CMK (cell line): ENCODE measurements at regions not wholly inside any gene's neighbourhood (a gene's known extent, or its start where the extent isn't known, plus 50 kb on each side); places are given as distances from the start of the nearest gene placed in this dataset.
"Not testable (repeated sequence)": the region's sequence is repeated elsewhere in the genome, so short reads cannot be mapped to it uniquely, and the experiment has no call there.

Experiments used
- DNase-seq: peaks from one replicate; pipeline ENCODE4 v3.0.0-alpha.2; 2010; ENCODE audit warnings: low read depth

GRCh38 chr2:83253848-83254247, 1205.2 kb downstream of the SUCLG1 start:
- DNase-seq = no peak

GRCh38 chr2:83251321-83251872, 1207.7 kb downstream of the SUCLG1 start:
- no peak for DNase-seq

GRCh38 chr2:83245806-83246537, 1213.1 kb downstream of the SUCLG1 start:
- DNase-seq = not testable (repeated sequence)

DNA sequence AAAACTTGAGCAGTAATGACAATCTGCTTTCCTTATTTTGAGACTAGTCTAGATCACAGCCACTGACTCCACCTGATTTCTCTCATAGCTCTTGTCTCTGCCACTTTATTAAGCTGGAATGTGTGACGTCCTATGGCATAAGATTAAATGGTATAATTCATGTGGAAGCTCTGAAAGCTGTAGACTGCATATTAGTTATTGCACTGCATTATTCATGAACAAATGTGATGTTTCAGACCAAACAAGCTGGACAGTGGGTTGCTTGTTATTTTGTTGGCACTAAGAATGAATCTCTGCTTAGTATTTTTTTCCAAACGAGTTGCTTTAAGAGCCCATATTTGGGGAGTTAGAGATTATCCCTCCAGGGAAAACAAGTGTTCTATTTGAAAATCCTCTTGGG, 1218.5 kb downstream of the SUCLG1 start:
- DNase-seq = no peak

DNA sequence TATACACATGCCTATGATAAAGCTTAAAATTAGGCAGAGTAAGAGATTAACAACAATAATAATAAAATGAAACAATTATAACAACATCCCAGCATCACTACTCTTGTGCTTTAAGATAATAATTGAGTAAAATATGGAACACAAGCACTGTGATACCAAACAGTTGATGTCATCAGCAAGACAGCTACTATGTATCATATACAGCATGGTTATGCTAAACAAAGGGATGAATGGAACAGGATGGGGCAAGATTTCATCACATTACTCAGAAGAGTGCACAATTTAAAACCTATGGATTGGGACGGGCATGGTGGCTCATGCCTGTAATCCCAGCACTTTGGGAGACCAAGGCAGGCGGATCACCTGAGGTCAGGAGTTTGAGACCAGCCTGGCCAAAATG, 1221.0 kb downstream of the SUCLG1 start:
- no peak for DNase-seq

DNA sequence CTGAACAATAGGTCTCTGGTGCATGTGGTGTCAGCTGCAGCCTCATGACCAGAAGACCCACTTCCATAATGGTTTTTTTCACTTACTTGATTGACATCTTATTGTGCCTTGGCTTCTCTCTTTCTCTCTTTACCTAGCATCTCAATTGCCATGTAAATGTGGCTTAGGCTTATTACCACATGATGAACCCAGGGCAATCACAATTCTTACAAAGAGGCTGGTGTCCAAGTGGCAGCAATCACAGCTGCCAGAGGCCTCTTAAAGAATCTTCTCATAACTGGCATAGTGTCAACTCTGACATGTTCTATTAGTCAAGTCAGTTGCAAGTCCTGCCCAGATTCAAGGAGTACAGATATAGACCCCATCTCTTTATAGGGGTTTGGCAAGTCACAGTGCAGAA, 1224.8 kb downstream of the SUCLG1 start:
- no peak for DNase-seq

DNA sequence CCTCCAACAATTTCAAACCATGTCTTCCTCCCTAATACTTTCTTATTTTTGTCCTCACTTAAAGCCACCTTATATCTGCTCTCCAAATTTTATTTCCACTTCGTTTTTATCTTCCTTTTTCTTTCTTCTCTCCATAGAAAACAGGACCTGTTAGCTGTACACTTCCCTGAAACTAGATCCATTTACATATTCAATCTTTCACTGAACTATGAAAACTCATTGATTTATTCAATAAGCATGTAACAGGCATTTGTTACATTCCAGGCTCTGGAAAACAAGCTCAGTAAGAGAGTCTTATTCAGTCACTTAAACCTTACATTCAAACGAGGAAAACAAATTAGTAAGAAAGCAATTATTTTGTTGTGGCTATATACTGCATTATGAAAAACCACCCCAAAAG, 1225.3 kb downstream of the SUCLG1 start:
- DNase-seq = no peak

GRCh38 chr2:83233326-83233725, 1225.8 kb downstream of the SUCLG1 start:
- no peak for DNase-seq

DNA sequence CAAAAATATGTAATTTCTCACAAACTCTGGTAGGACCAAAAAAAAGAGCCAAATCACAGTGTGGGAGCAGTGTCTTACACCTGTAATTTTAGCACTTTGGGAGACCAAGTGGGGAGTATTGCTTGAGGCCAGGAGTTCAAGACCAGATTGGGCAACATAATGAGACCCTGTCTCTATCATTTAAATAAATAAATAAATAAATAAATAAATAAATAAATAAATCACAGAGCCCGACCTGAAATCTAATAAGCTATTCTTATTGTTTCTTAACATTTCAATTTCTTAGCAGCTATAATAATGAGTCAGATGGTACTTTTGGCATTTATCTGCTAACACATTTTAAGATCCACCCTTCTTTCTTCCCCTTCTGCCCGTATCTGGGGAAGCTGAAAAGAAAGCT, 1229.6 kb downstream of the SUCLG1 start:
- no peak for DNase-seq

- DNase-seq = no peak
Observed at GRCh38 chr2:83224591-83225200, 1234.4 kb downstream of the SUCLG1 start.

- no peak for DNase-seq
Observed at GRCh38 chr2:83221258-83221657, 1237.8 kb downstream of the SUCLG1 start.

DNA sequence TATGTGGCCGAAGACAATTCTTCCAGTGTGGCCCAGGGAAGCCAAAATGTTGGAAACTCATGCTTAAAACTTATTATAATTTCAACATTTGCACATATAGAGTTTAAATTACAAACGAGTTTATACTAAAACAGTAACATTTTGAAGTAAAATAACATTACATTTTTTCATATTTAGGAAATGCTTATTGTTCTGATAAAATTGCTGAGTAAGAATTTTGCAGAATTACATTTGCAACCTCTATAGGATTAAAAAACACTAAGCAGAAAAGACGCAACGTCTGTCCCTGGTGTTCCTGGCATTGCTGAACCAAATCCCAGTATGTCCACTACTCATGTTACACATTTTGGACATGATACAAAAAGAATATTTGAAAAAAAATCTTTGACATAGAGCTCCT, 1241.2 kb downstream of the SUCLG1 start:
- no peak for DNase-seq

DNA sequence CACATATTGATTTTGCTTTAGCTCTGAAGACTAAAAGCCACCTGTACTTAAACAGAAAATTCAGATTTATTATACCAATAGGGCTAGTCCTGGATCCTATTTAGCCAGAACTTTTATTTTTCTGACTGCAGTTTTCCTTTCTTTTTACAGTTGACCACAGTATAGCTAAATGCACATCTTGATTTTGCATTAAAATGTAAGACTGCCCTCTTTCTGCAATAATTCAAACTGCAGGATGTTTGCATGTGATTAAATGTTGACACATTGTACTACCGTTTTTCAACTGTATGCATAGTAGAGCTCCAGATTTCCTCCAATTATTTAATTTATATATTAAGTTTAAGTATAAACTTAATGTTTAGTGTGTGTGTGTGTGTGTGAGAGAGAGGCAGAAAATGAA, 1262.9 kb downstream of the SUCLG1 start:
- DNase-seq = no peak

DNA sequence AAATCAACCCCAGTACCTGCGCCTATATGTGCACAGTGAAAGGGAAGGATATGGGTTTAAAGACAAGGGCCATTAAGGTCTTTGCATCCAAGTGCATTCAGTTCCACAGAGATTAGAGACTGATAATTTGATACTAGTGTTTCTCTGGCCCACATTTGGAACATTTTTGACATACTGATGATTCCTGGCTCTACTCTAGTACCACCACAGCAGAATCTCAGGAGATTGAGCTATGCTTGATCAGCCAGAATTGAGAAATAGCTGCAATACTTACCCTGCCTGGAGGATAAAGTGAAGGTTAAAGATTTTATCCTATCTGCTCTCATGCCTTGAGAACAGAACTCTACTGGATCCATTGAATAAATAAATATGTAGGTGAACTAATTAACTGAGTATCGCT, 1267.8 kb downstream of the SUCLG1 start:
- DNase-seq = no peak

DNA sequence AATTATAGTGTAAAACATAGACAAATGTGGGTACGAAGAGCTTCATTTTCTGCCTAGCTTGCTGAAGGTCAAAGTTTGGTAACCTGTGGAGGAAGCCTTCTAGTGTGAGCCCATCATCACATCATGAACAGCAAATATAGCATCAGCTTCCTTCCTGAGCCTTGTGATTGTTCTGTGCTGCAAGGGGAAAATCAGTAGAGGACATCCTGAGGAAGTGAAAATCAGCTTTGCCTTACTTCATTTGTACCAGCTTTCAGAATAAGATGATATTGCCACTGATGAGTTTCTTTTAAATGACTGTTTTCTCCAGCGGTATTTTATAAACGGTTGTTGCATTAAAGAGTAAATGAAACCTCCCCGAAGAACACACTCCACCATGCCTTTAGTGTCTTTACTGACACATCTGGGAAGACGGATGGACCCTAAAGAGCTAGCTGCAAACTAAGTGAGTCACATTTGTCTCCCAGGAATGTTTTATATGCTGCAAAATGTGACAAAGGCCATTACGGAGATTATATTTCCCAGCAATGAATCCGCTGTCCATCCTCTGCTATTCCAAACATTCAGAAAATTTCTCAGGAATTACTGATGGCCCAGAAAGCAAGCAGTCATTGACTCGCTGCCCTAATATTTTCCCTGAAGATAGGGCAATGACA, 1272.8 kb downstream of the SUCLG1 start:
- DNase-seq = no peak

GRCh38 chr2:83180862-83181530, 1278.1 kb downstream of the SUCLG1 start:
- DNase-seq = not testable (repeated sequence)

- DNase-seq = no peak
Observed at GRCh38 chr2:83176539-83176938, 1282.5 kb downstream of the SUCLG1 start.

GRCh38 chr2:83172841-83173240, 1286.2 kb downstream of the SUCLG1 start:
- no peak for DNase-seq

- no peak for DNase-seq
Observed at GRCh38 chr2:83168377-83168776, 1290.7 kb downstream of the SUCLG1 start.

DNA sequence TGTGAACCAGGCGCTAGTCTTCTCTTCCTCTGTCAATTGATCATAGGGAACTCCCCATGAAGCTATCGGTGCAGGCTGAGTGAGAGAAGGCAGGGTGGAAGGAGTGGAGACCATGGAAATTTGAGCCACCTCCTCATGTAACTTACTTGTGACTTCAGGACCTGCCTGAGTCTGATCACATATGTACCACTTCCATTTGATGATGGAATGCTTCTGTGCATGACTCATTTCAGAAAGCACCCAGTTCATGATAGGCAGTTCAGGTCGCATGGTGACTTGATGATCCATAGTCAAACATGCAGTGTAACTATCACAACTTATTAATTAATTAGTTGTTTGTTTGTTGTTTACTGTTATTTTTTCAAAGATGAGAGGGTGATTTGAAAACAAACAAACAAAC, 1296.7 kb downstream of the SUCLG1 start:
- no peak for DNase-seq

DNA sequence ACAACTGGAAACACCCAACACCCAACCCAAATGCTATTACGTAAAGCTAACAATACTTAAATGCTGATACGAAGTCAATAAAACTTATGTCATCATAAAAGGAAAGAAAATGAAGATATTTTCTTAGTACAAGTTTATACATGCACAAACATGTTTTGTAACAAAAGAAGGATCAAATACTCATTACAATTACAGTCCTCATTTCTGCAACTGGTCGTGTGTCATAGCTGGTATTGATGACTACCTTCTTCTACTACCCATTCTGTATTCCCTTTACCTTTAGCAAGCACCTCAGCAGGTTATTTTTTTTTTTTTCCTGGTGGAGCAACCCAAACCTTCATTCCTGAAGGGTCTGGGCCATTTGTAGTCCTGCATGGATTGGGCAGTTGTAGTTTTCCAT, 1298.5 kb downstream of the SUCLG1 start:
- DNase-seq = no peak

GRCh38 chr2:83155826-83156225, 1303.3 kb downstream of the SUCLG1 start:
- DNase-seq = no peak

DNA sequence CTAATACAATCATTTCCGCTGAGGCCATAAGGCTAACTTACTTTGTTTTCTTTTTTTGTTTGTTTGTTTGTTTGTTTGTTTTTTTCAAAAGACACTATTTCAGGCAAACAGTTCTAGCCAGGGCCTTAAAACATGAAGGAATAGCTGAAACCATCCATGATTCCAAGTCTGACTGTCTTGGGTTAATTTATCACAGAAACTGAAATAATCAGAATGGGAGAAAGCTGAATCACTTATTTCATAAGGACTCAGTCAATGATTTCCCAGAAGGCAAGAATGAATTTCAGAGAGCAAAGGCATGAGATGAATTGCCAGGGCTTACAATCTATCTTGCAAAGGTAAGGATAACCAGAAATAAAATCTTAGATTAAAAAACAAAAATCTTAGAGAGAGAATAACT, 1315.1 kb downstream of the SUCLG1 start:
- DNase-seq = no peak
